ENCODE measurements at regions not wholly inside any gene's neighbourhood (a gene's known extent, or its start where the extent isn't known, plus 50 kb on each side); places are given as distances from the start of the nearest gene placed in this dataset.
A peak's percentile ranks its signal among the peaks of the same experiment; 100 is the strongest.
"Not testable (repeated sequence)": the region's sequence is repeated elsewhere in the genome, so short reads cannot be mapped to it uniquely, and the experiment has no call there.

- no peak for DNase-seq (ENCODE audit: low read depth)
Measured at GRCh38 chr5:99586878-99587277, 658.1 kb upstream of the CHD1 start.

- DNase-seq (ENCODE audit: low read depth): not testable (repeated sequence)
Measured at GRCh38 chr5:99581204-99581603, 652.4 kb upstream of the CHD1 start.

GRCh38 chr5:99562937-99563627 is 634.3 kb upstream of the CHD1 start:
- peak; percentile 0 for DNase-seq (ENCODE audit: low read depth)

- no peak for DNase-seq (ENCODE audit: low read depth)
Measured at GRCh38 chr5:99553211-99553810, 624.5 kb upstream of the CHD1 start.

- no peak for DNase-seq (ENCODE audit: low read depth)
Measured at GRCh38 chr5:99544356-99544755, 615.5 kb upstream of the CHD1 start.

GRCh38 chr5:99543841-99544240 is 615.0 kb upstream of the CHD1 start:
- DNase-seq (ENCODE audit: low read depth): no peak

GRCh38 chr5:99534241-99534640 is 605.4 kb upstream of the CHD1 start:
- DNase-seq (ENCODE audit: low read depth): not testable (repeated sequence)

GRCh38 chr5:99521666-99522065 is 592.9 kb upstream of the CHD1 start:
- not testable (repeated sequence) for DNase-seq (ENCODE audit: low read depth)

GRCh38 chr5:99515864-99516490 is 587.2 kb upstream of the CHD1 start:
- DNase-seq (ENCODE audit: low read depth): not testable (repeated sequence)

- not testable (repeated sequence) for DNase-seq (ENCODE audit: low read depth)
Measured at GRCh38 chr5:99510237-99510866, 581.5 kb upstream of the CHD1 start.

GRCh38 chr5:99509064-99509463 is 580.3 kb upstream of the CHD1 start:
- not testable (repeated sequence) for DNase-seq (ENCODE audit: low read depth)

GRCh38 chr5:99495456-99495855 is 566.6 kb upstream of the CHD1 start:
- not testable (repeated sequence) for DNase-seq (ENCODE audit: low read depth)

GRCh38 chr5:99478450-99478849 is 549.6 kb upstream of the CHD1 start:
- not testable (repeated sequence) for DNase-seq (ENCODE audit: low read depth)

- not testable (repeated sequence) for DNase-seq (ENCODE audit: low read depth)
Measured at GRCh38 chr5:99473328-99473727, 544.5 kb upstream of the CHD1 start.

- DNase-seq (ENCODE audit: low read depth): not testable (repeated sequence)
Measured at GRCh38 chr5:99471726-99472125, 542.9 kb upstream of the CHD1 start.

GRCh38 chr5:99471178-99471577 is 542.4 kb upstream of the CHD1 start:
- DNase-seq (ENCODE audit: low read depth): not testable (repeated sequence)

- DNase-seq (ENCODE audit: low read depth): not testable (repeated sequence)
Measured at GRCh38 chr5:99470636-99471035, 541.8 kb upstream of the CHD1 start.

- DNase-seq (ENCODE audit: low read depth): no peak
Measured at GRCh38 chr5:99460701-99461100, 531.9 kb upstream of the CHD1 start.

GRCh38 chr5:99453196-99453595 is 524.4 kb upstream of the CHD1 start:
- no peak for DNase-seq (ENCODE audit: low read depth)

- no peak for DNase-seq (ENCODE audit: low read depth)
Measured at GRCh38 chr5:99449786-99450185, 521.0 kb upstream of the CHD1 start.

- no peak for DNase-seq (ENCODE audit: low read depth)
Measured at GRCh38 chr5:99445805-99446204, 517.0 kb upstream of the CHD1 start.

GRCh38 chr5:99441235-99441634 is 512.4 kb upstream of the CHD1 start:
- DNase-seq (ENCODE audit: low read depth): no peak

GRCh38 chr5:99438619-99439018 is 509.8 kb upstream of the CHD1 start:
- DNase-seq (ENCODE audit: low read depth): no peak
